ENCODE measurements at regions not wholly inside any gene's neighbourhood (a gene's known extent, or its start where the extent isn't known, plus 50 kb on each side); places are given as distances from the start of the nearest gene placed in this dataset.

DNA sequence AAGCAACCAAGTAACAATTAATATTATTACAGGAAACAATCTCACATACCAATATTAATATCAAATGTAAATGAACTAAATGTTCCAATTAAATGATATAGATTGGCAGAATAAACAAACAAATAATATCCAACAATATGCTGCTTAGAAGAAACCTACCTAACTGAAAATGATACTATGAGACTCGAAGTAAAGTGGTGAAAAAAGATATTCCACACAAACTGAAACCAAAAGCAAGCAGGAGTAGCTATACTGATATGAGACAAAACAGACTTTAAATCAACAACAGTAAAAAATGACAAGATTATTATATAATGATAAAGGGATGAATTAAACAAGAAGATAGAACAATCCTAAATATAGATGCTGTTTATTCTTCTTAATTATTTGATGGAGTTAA, 140.1 kb downstream of the SPANXN4 start:
- no peak for DNase-seq

- DNase-seq, result no peak
Observed at GRCh38 chrX:143139681-143140080, 114.0 kb downstream of the SPANXN4 start.

DNA sequence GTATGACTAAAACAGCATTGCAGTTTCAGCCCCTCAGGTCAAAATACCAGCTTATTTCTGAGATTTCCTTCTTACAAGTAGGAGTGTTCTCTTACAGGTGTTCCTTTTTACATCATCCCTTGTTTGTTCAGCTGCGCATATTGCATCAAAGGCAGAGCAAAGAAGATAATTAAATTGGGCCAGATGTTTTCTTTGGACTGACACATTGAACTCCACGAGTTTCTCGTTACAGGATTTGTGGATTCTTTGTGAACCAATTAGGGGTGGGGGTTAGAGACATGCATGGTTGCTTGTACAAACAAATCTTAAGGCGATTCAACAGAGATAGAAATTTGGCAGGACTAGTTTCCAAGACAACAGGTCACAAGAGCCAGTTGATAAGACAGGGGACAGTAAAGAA, 95.7 kb downstream of the SPANXN4 start:
- no peak for DNase-seq

DNA sequence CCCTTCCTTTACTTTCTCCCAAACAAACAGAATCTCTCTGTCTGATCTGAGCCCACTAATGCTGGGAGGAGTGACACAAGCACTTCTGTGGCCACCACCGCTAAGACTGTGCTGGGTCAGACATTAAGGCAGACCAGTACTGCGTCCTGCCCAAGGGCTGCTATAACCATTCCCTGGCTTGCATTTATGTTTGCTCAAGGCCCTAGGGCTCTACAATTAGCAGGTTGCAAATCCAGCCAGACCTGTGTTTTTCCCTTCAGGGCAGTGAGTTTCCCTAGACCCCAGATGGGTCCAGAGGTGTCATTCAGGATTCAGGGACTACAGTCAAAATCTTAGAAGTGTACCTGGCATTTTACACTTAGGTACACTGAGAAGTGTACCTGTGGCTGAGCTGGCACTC, 89.7 kb downstream of the SPANXN4 start:
- DNase-seq, result no peak

DNA sequence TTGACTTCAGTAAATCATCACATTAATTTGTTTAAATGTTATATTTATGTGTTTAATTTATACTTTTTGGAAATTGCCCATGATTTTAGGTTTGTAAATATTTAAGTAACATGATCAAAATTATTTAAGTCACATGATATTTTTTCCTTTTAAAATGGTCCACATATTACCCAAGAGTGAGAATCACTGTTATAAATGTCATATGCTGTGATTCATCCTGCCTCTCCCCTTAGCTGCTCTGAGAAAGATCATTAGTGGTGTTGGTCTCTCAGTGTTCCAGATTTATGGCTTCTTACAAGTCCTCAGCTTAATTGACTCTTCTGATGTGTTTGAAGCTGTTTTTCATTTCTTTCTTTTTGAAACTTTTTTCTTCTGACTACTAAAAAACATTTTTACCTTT, 70.1 kb downstream of the SPANXN4 start:
- DNase-seq, result no peak

DNA sequence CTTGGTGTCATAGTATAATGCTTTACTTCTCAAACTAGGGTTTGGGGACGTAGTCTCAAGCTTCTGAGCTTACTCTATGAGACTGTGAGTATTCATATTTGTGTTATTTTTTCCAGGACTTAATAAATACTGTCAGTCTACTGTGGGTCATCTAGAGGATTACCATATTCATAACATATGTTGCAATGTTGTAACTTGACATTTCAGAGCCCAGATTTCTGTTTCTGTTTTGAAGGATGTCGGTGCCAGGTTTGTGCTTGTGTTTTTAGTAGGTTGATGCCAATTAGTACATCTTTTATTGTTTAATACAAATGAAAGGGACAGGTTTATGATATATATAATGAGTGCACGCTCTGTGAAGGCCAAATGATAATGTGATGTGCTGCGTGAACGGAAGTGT, 69.6 kb downstream of the SPANXN4 start:
- DNase-seq, result no peak

DNA sequence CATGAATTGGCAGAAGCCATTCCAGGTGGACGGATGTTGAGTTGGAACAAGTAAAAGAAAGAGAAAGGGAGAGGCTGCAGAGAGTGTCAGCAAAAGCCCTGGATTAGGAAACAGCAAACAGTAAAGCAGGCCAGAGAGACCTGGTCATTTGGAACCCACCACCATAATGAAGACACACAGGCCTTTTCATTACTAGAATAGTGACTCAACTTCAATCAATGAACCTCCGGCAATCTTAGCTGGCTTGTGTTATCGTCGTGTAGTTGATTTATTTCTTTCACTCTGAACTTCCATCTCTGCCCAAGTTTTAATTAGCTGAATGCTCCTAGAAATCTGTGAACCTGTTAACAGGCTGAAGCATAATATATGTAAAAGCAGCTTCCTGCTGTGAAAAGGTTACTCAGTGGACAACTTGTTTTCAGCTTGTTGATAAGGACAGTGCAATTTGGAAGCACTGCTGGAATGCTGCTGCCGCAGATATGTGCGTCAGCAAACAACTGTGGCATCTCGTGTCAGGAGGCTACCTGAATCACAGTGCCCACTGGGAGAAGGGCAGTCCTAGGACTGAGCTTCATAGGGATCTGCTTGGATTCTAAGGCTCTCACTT, 68.8 kb downstream of the SPANXN4 start:
- no peak for DNase-seq
